ENCODE measurements at regions not wholly inside any gene's neighbourhood (a gene's known extent, or its start where the extent isn't known, plus 50 kb on each side); places are given as distances from the start of the nearest gene placed in this dataset.
"Not testable (repeated sequence)": the region's sequence is repeated elsewhere in the genome, so short reads cannot be mapped to it uniquely, and the experiment has no call there.

DNA sequence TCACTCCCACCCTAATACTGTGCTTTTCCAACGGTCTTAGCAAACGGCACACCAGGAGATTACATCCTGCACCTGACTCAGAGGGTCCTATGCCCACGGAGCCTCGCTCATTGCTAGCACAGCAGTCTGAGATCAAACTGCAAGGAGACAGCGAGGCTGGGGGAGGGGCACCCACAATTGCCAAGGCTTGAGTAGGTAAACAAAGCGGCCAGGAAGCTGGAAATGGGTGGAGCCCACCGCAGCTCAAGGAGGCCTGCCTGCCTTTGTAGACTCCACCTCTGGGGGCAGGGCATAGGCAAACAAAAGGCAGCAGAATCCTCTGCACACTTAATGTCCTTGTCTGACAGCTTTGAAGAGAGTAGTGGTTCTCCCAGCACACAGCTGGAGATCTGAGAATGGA is 450.2 kb downstream of the DIRAS2 start:
- not testable (repeated sequence) for TF ChIP-seq ZNF274 (IDR thresholded peaks at IDR 0.05; ENCODE audit: low read length); ZNF274 (tag by site-specific recombination; IDR thresholded peaks at IDR 0.05; ENCODE audit: borderline replicate concordance); ZNF302 (tag by site-specific recombination; IDR thresholded peaks at IDR 0.05; ENCODE audit: low read depth); ZNF660 (tag by site-specific recombination; IDR thresholded peaks at IDR 0.05)
- TF ChIP-seq, protein P1, sequence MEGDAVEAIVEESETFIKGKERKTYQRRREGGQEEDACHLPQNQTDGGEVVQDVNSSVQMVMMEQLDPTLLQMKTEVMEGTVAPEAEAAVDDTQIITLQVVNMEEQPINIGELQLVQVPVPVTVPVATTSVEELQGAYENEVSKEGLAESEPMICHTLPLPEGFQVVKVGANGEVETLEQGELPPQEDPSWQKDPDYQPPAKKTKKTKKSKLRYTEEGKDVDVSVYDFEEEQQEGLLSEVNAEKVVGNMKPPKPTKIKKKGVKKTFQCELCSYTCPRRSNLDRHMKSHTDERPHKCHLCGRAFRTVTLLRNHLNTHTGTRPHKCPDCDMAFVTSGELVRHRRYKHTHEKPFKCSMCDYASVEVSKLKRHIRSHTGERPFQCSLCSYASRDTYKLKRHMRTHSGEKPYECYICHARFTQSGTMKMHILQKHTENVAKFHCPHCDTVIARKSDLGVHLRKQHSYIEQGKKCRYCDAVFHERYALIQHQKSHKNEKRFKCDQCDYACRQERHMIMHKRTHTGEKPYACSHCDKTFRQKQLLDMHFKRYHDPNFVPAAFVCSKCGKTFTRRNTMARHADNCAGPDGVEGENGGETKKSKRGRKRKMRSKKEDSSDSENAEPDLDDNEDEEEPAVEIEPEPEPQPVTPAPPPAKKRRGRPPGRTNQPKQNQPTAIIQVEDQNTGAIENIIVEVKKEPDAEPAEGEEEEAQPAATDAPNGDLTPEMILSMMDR (tag by site-specific recombination; IDR thresholded peaks at IDR 0.05): not testable (repeated sequence)
- TF ChIP-seq, protein P2, sequence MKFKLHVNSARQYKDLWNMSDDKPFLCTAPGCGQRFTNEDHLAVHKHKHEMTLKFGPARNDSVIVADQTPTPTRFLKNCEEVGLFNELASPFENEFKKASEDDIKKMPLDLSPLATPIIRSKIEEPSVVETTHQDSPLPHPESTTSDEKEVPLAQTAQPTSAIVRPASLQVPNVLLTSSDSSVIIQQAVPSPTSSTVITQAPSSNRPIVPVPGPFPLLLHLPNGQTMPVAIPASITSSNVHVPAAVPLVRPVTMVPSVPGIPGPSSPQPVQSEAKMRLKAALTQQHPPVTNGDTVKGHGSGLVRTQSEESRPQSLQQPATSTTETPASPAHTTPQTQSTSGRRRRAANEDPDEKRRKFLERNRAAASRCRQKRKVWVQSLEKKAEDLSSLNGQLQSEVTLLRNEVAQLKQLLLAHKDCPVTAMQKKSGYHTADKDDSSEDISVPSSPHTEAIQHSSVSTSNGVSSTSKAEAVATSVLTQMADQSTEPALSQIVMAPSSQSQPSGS (tag by site-specific recombination; IDR thresholded peaks at IDR 0.05; ENCODE audit: low read depth): not testable (repeated sequence)
